HepG2 (cell line): ENCODE measurements at regions not wholly inside any gene's neighbourhood (a gene's known extent, or its start where the extent isn't known, plus 50 kb on each side); places are given as distances from the start of the nearest gene placed in this dataset.

Experiments used
- ARID4A ChIP-seq: sonication (generic); formaldehyde crosslinking; IDR thresholded peaks from 2 replicates; pipeline ENCODE4 v1.5.0; 2020; ENCODE audit warnings: mild to moderate bottlenecking, missing genetic modification reagents, borderline replicate concordance
- ATF7 ChIP-seq, 2 experiments: fragments of 450-650 bp in 1 of 2; sonication (generic) in 1 of 2; formaldehyde crosslinking in 1 of 2; IDR thresholded peaks; 2 replicates each; pipeline versions ENCODE4 v1.4.0 to v1.6.1; 2016 to 2020; ENCODE audit warnings: antibody characterized with exemption in 1 of 2, mild to moderate bottlenecking in 1 of 2, missing genetic modification reagents in 1 of 2
- DPF2 ChIP-seq: sonication (generic); formaldehyde crosslinking; IDR thresholded peaks from 2 replicates; pipeline ENCODE4 v1.4.0; 2020; ENCODE audit warnings: mild to moderate bottlenecking, low read depth, missing genetic modification reagents, borderline replicate concordance
- EHMT2 ChIP-seq: fragments of 200-600 bp; sonication (generic); IDR thresholded peaks from 2 replicates; pipeline ENCODE4 v1.7.0; 2017; ENCODE audit warnings: antibody characterized with exemption, low read depth, low read length, borderline replicate concordance
- FOXO4 ChIP-seq: sonication (generic); formaldehyde crosslinking; conservative IDR thresholded peaks from 2 replicates; pipeline ENCODE4 v1.8.1; 2023; ENCODE audit warnings: missing genetic modification reagents
- KMT2A ChIP-seq: sonication (generic); formaldehyde crosslinking; IDR thresholded peaks from 2 replicates; pipeline ENCODE4 v1.4.0; 2020; ENCODE audit warnings: missing genetic modification reagents
- MED1 ChIP-seq: sonication (generic); formaldehyde crosslinking; IDR thresholded peaks from 2 replicates; pipeline ENCODE4 v1.4.0; 2020; ENCODE audit warnings: missing genetic modification reagents
- MED8 ChIP-seq: sonication (generic); formaldehyde crosslinking; IDR thresholded peaks from 2 replicates; pipeline ENCODE4 v1.8.1; 2023; ENCODE audit warnings: mild to moderate bottlenecking, missing genetic modification reagents; ENCODE audit not compliant: insufficient replicate concordance
- NPAS2 ChIP-seq: sonication (generic); formaldehyde crosslinking; IDR thresholded peaks from 2 replicates; pipeline ENCODE4 v1.8.0; 2022; ENCODE audit warnings: mild to moderate bottlenecking, missing genetic modification reagents, borderline replicate concordance
- NR0B2 ChIP-seq: sonication (generic); formaldehyde crosslinking; IDR thresholded peaks from 2 replicates; pipeline ENCODE4 v1.4.0; 2020; ENCODE audit warnings: mild to moderate bottlenecking, missing genetic modification reagents
- NR2C2 ChIP-seq: sonication (generic); formaldehyde crosslinking; IDR thresholded peaks from 2 replicates; pipeline ENCODE4 v1.4.0; 2020; ENCODE audit warnings: missing genetic modification reagents, mild to moderate bottlenecking, moderate library complexity, borderline replicate concordance
- SAFB2 ChIP-seq: sonication (generic); formaldehyde crosslinking; IDR thresholded peaks from 2 replicates; pipeline ENCODE4 v1.5.1; 2020; ENCODE audit warnings: missing genetic modification reagents, low read depth, mild to moderate bottlenecking, borderline replicate concordance
- SNRNP70 ChIP-seq: fragments of 200-400 bp; formaldehyde crosslinking; IDR thresholded peaks from 2 replicates; pipeline ENCODE4 v1.6.1; 2017; ENCODE audit warnings: mild to moderate bottlenecking, low read depth, low read length, moderate library complexity
- SOX5 ChIP-seq: IDR thresholded peaks from 2 replicates; pipeline ENCODE4 v1.6.1; 2016; ENCODE audit warnings: borderline replicate concordance
- TFE3 ChIP-seq: IDR thresholded peaks from 2 replicates; pipeline ENCODE4 v1.6.1; 2016
- ZBTB43 ChIP-seq: sonication (generic); formaldehyde crosslinking; conservative IDR thresholded peaks from 2 replicates; pipeline ENCODE4 v1.4.0; 2020; ENCODE audit warnings: missing genetic modification reagents
- ZEB1 ChIP-seq: IDR thresholded peaks from 2 replicates; pipeline ENCODE4 v1.6.1; 2012; ENCODE audit warnings: mild to moderate bottlenecking, low read depth, inconsistent platforms; ENCODE audit not compliant: insufficient replicate concordance
- ZNF382 ChIP-seq: sonication (generic); formaldehyde crosslinking; IDR thresholded peaks from 2 replicates; pipeline ENCODE4 v1.5.0; 2020; ENCODE audit warnings: missing genetic modification reagents, mild to moderate bottlenecking, borderline replicate concordance
- ZNF7 ChIP-seq: IDR thresholded peaks from 2 replicates; pipeline ENCODE4 v1.6.1; 2016; ENCODE audit warnings: missing biosample characterization, missing genetic modification reagents
- ZNF83 ChIP-seq: sonication (generic); formaldehyde crosslinking; IDR thresholded peaks from 2 replicates; pipeline ENCODE4 v1.4.0; 2020; ENCODE audit warnings: missing genetic modification reagents, mild to moderate bottlenecking, borderline replicate concordance

GRCh38 chr3:170765419-170766078 is 104.4 kb downstream of the RPL22L1 start (continued):
- TF ChIP-seq ARID4A (CRISPR knock-in tag) (peak; percentile 42; the same call in 1 of the 2 replicates), NR2C2 (CRISPR knock-in tag) (no peak), TFE3 (peak; percentile 98), ATF7 (IDR thresholded peaks at IDR 0.05) (peak; percentile 42; the same call in 1 of the 2 replicates), ATF7 (CRISPR knock-in tag; IDR thresholded peaks at IDR 0.05) (no peak), NR0B2 (CRISPR knock-in tag) (no peak), NPAS2 (peak; percentile 82; the same call in 1 of the 2 replicates), ZEB1 (peak; percentile 45), FOXO4 (no peak), KMT2A (CRISPR knock-in tag) (no peak), ZNF83 (CRISPR knock-in tag) (no peak), EHMT2 (peak; percentile 31; the same call in 1 of the 2 replicates), MED1 (peak; percentile 83), ZBTB43 (CRISPR knock-in tag) (peak; percentile 70; the same call in 1 of the 2 replicates), ZNF382 (CRISPR knock-in tag) (no peak), ZNF7 (peak; percentile 79; the same call in 1 of the 2 replicates), MED8 (CRISPR knock-in tag) (no peak), DPF2 (CRISPR knock-in tag) (peak; percentile 83), SNRNP70 (no peak), SOX5 (CRISPR knock-in tag) (peak; percentile 88), SAFB2 (CRISPR knock-in tag) (no peak)
